ENCODE measurements at regions not wholly inside any gene's neighbourhood (a gene's known extent, or its start where the extent isn't known, plus 50 kb on each side); places are given as distances from the start of the nearest gene placed in this dataset.
"Not testable (repeated sequence)": the region's sequence is repeated elsewhere in the genome, so short reads cannot be mapped to it uniquely, and the experiment has no call there.

DNA sequence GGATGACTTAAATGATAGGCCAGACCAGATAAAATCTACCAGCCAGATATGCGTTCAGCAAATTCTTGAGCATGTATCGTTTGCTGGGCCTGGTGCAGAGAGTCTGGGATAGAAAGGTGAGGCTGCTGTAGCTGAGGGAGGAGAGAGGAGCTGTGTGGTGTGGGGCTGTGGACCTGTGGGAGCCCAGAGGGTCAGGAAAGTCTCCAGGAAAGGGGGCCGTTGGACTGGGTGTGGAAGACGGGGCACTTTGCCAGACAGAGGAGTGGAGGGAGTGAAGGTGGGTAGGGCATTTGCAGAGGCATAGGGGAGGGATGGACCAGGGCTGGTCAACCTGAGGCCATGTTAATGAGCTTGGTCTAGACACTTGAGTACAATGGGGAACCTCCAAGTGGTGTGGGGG is 124.7 kb upstream of the UNC5B start:
- no peak for DNase-seq

DNA sequence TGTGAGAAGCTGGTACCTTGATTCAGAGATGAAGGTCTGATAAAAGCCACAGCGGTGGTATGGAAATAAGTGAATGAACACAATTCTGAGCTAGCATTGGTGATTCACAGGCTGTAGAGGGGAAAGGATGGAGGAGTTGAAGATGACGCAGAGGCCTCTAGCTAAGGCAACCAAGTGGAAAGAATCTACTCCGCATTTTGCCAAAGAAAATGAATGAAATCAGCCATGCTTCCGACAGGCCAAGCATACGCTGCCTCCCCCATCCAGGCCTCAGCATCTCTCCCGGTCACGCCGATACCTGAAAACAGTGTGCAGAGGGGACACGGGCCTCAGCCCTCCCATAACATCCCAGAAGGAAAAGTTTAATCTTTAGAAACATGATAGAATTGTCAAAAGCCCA is 124.3 kb upstream of the UNC5B start:
- no peak for DNase-seq

DNA sequence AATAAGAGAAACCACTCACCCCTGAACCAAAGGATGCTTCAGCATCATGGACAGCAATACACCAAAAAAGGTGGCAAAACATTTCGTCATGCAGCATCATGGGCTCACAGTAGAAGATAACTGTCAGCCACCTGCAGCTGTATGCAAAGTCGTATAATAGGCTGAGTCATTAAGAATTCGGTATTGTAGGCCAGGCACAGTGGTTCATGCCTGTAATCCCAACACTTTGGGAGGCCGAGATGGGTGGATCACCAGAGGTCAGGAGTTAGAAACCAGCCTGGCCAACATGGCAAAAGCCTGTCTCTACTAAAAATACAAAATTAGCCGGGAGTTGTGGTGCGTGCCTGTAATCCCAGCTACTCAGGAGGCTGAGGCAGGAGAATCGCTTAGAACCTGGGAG is 123.8 kb upstream of the UNC5B start:
- DNase-seq: not testable (repeated sequence)

- DNase-seq: no peak
Observed at GRCh38 chr10:71089162-71089561, 123.2 kb upstream of the UNC5B start.

GRCh38 chr10:71090330-71090729 is 122.0 kb upstream of the UNC5B start:
- no peak for DNase-seq

DNA sequence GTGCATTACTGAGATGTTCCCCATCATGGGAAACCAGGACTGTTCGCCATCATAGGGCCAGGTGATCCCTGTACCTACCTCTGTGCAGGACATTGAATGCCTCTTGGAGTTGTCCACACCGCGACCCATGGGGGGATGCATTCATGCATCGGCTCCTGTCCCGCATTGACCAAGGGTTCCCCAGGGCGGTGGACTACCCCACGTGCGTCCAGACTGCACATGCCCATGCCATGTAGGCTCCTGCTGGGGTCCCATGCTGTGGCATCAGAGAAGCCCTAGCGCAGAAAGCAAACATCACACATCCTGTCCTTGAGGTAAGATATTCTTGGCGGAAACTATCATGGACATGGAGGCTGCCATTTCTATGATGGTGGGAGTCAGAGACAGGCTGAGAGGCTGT is 121.6 kb upstream of the UNC5B start:
- DNase-seq: no peak

DNA sequence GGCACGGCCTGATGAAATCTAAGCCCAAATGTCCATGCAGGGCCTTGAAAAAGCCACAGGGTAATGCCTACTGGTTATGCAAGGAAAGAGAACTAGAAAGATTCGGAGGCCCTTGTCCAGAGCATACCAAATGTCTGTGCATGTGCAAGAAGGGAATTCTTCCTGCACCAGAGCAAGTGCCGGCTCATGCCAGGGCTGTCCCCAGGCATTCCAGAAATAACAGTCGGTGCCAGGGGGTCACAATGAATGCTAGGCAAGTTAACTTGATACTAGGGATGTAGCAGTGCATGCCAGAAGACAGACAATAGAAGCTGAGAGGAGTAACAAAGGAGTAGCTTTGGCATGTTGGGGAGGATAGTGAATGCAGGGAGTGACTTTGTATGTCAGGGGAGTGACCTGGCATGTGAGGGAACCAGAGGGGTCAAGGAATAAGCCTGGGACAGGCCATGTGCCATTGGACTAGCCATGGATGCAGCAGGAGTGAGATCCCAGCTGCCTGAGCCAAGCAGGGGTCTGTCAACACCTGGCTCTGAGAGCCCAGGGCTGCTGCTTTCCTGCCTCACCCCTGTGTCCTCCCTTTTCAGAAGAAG is 119.5 kb upstream of the UNC5B start:
- no peak for DNase-seq

DNA sequence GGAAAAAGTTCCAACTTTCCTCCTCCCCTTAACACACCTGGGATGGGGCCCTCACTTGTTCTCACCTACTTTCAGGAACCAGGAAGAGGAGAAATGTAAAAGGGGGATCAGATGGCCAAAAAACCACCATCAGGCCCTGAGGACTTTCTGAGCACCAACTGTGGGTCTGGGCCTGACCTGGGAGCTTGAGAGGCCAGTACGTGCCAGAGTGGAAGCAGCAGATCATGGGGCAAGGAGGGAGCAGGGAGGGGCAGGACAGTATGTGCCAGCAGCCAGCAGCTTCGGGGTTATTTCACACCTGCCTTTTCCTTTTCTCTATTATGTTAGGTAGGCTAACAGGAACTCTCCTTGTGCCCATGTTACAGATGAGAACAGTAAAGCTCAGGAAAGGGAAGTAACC is 118.8 kb upstream of the UNC5B start:
- no peak for DNase-seq

- no peak for DNase-seq
Observed at GRCh38 chr10:71094712-71095390, 117.5 kb upstream of the UNC5B start.

GRCh38 chr10:71099731-71100361 is 112.5 kb upstream of the UNC5B start:
- DNase-seq: no peak

- no peak for DNase-seq
Observed at GRCh38 chr10:71103961-71104360, 108.4 kb upstream of the UNC5B start.

DNA sequence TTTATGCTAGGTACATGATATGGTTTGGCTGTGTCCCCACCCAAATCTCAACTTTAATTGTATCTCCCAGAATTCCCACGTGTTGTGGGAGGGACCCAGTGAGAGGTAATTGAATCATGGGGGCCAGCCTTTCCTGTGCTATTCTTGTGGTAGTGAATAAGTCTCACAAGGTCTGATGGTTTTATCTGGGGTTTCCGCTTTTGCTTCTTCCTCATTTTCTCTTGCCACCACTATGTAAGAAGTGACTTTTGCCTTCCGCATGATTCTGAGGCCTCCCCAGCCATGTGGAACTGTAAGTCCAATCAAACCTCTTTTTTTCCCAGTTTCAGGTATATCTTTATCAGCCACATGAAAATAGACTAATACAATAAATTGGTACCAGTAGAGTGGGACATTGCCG is 106.2 kb upstream of the UNC5B start:
- not testable (repeated sequence) for DNase-seq

- not testable (repeated sequence) for DNase-seq
Observed at GRCh38 chr10:71107117-71107516, 105.3 kb upstream of the UNC5B start.

- DNase-seq: not testable (repeated sequence)
Observed at GRCh38 chr10:71108042-71108441, 104.3 kb upstream of the UNC5B start.

DNA sequence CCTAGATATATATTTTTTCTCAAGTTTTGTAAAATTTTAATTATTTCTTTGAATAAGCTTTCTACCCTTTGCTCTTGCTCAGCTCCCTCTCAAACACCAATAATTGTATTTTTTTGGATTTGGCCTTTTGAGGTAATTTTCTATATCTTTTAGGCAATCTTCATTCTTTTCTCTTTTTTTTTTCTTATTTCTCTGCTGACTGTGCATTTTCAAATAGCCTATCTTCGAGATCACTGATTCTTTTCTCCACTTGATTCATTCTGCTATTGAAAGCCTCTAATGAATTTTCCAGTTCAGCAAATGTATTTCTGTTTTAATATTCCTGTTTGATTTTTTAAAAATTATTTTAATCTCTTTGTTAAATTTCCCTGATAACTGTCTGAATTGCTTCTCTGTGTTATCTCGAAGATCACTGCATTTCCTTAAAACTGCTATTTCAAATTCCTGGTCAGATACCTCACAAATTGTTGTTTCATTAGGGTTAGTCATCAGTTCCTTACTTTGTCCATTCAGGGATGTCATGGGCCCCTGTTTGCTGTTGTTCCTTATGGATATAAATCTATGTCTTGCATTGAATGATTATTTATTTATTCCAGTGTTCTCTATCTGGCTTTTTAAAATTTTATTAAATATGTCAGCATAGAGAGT is 100.1 kb upstream of the UNC5B start:
- DNase-seq: no peak

- no peak for DNase-seq
Observed at GRCh38 chr10:71116426-71116825, 95.9 kb upstream of the UNC5B start.

DNA sequence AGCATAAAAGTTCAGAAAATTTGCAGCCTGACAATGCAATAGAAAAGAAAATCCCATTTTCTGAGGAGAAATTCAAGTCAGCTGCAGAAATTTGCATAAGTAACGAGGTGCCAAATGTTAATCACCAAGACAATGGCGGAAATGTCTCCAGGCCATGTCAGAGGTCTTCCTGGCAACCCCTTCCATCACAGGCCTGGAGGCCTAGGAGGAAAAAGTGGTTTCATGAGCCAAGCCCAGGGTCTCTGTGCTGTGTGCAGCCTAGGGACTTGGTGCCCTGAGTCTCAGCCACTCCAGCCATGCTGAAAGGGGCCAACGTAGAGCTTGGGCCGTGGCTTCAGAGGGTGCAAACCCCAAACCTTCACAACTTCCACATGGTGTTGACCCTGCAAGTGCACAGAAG is 94.8 kb upstream of the UNC5B start:
- not testable (repeated sequence) for DNase-seq

DNA sequence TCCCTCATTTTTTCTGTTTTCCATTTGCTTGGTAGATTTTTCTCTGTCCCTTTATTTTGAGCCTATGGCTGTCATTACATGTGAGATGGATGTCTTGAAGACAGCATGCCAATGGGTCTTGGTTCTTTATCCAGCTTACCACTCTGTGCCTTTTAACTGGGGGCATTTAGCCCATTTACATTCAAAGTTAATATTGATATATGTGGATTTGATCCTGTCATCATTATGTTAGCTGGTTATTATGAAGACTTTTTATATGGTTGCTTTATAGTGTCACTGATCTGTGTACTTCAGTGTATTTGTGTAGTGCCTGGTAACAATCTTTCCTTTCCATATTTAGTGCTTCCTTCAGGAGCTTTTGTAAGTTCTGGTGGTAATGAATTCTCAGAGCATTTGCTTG is 89.3 kb upstream of the UNC5B start:
- DNase-seq: no peak

DNA sequence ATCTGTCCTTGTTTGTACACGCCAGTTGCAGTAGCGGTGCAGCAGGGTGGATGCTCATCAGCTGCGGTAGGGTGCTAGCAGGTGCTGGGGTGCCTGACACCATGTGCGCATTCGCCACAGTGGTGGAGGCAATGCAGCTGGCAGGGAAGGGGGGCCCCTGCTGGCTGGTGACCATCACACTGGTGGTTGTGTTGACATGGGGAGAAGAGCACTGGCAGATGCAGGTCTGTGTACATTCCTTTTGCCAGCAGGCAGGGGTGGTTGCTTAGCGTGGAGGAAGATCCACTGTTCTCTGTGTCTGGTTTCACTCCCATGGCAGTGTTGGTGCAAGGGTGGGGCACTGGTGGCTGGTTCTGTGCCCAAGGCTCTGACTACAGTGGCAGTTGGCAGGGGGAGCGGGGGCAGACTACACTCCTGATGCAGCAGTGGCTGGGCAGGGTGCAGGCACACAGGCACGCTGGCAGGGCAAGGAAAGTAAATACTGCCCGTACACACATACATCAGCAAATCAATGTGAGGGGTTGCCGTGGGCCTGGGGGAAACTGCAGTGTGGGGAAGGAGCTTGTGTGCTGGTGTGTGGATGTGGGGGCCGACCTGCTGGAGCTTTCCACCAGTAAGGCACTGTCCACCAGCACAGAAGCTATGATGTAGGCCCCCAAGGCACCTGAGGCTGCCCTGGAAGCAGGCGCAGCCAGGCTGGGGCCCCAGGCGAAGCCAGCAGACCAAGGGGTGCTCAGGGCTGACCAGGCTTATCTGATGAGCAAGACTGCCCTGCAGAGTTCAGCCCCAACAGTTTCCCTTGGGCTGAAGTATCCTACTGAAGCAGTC is 87.2 kb upstream of the UNC5B start:
- no peak for DNase-seq

GRCh38 chr10:71125749-71126107 is 86.6 kb upstream of the UNC5B start:
- DNase-seq: no peak

GRCh38 chr10:71126432-71126831 is 85.9 kb upstream of the UNC5B start:
- no peak for DNase-seq

DNA sequence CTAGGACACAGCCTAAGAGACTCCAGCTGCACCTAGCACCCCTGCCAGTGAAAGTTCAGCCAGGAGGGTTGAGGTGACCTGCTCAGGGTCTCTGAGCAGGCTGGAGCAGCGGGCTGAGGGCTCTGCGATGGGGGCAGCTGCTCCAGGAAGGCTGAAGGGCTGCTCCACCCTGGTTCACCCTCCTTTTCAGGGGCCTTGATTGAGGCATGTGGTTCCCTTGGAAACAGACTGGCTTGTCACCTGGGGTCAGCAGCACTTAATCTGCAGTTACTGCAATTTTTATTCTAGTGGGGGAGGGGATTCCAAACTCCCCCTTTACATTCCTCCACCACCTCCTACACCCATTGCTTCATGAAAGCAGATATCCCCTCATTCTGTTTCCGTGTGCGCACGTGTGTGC is 85.3 kb upstream of the UNC5B start:
- no peak for DNase-seq

- DNase-seq: no peak
Observed at GRCh38 chr10:71127773-71128172, 84.6 kb upstream of the UNC5B start.

All from NCI-H1694 treated with DMSO at 0.1 percent for 48 hours (cell line).